HL-60 (cell line): ENCODE measurements at regions not wholly inside any gene's neighbourhood (a gene's known extent, or its start where the extent isn't known, plus 50 kb on each side); places are given as distances from the start of the nearest gene placed in this dataset.

Source experiments
- DNase-seq, 2 experiments: peaks; one replicate each; pipeline ENCODE4 v3.0.0-alpha.2; 2010 to 2020; ENCODE audit warnings: low read depth in 1 of 2, low spot score in 1 of 2
- H3K27ac ChIP-seq: fragments of 250-450 bp; sonication (Bioruptor Pico); replicated peaks from 2 replicates; pipeline ENCODE4 v1.5.1; 2020; ENCODE audit warnings: mild to moderate bottlenecking, moderate library complexity
- H3K27me3 ChIP-seq: fragments of 250-450 bp; sonication (Bioruptor Pico); 2 replicates; pipeline ENCODE4 v1.5.1; 2021; ENCODE audit warnings: mild to moderate bottlenecking, moderate library complexity; ENCODE audit not compliant: insufficient read depth, poor library complexity, severe bottlenecking
- H3K4me3 ChIP-seq: replicated peaks from 2 replicates; pipeline ENCODE4 v1.5.1; 2011; ENCODE audit warnings: mild to moderate bottlenecking, control low read depth, low read length; ENCODE audit not compliant: insufficient read depth
- CTCF ChIP-seq: IDR thresholded peaks from one replicate; pipeline ENCODE4 v1.5.1; 2011; ENCODE audit warnings: low read length, control low read depth, inconsistent platforms; ENCODE audit not compliant: insufficient read depth
- GABPA ChIP-seq: IDR thresholded peaks from 2 replicates; pipeline ENCODE4 v1.6.1; 2012; ENCODE audit warnings: low read depth
- POLR2AphosphoS5 ChIP-seq: IDR thresholded peaks from 2 replicates; pipeline ENCODE4 v1.6.1; 2012; ENCODE audit warnings: low read depth
- SPI1 ChIP-seq: IDR thresholded peaks from 2 replicates; pipeline ENCODE4 v1.6.1; 2012; ENCODE audit warnings: low read depth, mild to moderate bottlenecking, borderline replicate concordance
- TF ChIP-seq, protein P1 (sequence below): IDR thresholded peaks from 2 replicates; pipeline ENCODE4 v1.6.1; 2012; ENCODE audit warnings: low read depth; ENCODE audit not compliant: insufficient replicate concordance

GRCh38 chr22:27205492-27206373, 548.3 kb downstream of the MIAT start:
- H3K27ac ChIP-seq: no peak overlapping the region

GRCh38 chr22:27206374-27207133, 549.2 kb downstream of the MIAT start:
- Histone ChIP-seq H3K27me3 (no peaks in the 10 kb centered on the region), H3K4me3 (no peak overlapping the region), H3K27ac (no peak overlapping the region)
- DNase-seq: no peak
- TF ChIP-seq POLR2AphosphoS5 (no peak), GABPA (no peak), SPI1 (no peak), CTCF (no peak)

More at GRCh38 chr22:27205492-27206373, 548.3 kb downstream of the MIAT start:
- no peak for DNase-seq
- TF ChIP-seq, protein P1, sequence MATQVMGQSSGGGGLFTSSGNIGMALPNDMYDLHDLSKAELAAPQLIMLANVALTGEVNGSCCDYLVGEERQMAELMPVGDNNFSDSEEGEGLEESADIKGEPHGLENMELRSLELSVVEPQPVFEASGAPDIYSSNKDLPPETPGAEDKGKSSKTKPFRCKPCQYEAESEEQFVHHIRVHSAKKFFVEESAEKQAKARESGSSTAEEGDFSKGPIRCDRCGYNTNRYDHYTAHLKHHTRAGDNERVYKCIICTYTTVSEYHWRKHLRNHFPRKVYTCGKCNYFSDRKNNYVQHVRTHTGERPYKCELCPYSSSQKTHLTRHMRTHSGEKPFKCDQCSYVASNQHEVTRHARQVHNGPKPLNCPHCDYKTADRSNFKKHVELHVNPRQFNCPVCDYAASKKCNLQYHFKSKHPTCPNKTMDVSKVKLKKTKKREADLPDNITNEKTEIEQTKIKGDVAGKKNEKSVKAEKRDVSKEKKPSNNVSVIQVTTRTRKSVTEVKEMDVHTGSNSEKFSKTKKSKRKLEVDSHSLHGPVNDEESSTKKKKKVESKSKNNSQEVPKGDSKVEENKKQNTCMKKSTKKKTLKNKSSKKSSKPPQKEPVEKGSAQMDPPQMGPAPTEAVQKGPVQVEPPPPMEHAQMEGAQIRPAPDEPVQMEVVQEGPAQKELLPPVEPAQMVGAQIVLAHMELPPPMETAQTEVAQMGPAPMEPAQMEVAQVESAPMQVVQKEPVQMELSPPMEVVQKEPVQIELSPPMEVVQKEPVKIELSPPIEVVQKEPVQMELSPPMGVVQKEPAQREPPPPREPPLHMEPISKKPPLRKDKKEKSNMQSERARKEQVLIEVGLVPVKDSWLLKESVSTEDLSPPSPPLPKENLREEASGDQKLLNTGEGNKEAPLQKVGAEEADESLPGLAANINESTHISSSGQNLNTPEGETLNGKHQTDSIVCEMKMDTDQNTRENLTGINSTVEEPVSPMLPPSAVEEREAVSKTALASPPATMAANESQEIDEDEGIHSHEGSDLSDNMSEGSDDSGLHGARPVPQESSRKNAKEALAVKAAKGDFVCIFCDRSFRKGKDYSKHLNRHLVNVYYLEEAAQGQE: no peak
- no peak for TF ChIP-seq SPI1
- no peak for TF ChIP-seq GABPA
- no peak for TF ChIP-seq CTCF
- no peak for TF ChIP-seq POLR2AphosphoS5
- Histone ChIP-seq H3K27me3 (no peaks in the 10 kb centered on the region), H3K4me3 (no peak overlapping the region)

GRCh38 chr22:27207266-27207665, 549.9 kb downstream of the MIAT start:
- Histone ChIP-seq H3K4me3 (no peak overlapping the region), H3K27me3 (no peaks in the 10 kb centered on the region), H3K27ac (no peak overlapping the region)
- no peak for DNase-seq
- TF ChIP-seq GABPA: no peak
- TF ChIP-seq, protein P1: no peak
- no peak for TF ChIP-seq CTCF
- no peak for TF ChIP-seq SPI1
- no peak for TF ChIP-seq POLR2AphosphoS5
